ENCODE measurements at regions not wholly inside any gene's neighbourhood (a gene's known extent, or its start where the extent isn't known, plus 50 kb on each side); places are given as distances from the start of the nearest gene placed in this dataset.

DNA sequence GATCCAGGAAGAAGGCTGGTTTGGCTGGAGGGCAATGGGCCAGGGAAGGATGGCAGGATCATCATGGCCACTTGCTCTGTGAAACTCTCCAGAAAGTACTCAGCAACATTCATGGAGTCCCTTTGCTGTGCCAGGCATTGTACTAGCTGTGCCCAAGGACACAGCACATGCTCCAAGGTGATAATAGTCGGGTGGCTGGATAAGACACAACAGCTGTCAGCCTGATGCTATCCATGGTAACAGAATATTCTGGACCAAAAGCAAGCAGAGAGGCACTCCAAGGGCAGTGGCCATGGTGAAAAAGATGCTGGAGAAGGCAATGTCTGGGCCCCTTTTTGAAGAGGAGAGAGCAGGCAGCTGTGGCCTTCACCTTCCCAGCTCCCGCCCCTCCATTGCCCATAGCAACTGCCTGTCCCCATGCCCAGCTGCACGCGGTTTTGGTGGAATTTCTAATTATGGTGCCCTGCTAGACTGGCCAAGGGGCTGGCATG is 113.8 kb upstream of the CPEB4 start:
- no peak for DNase-seq
- Histone ChIP-seq H3K9me3 (no peaks in the 10 kb centered on the region), H3K4me1 (peaks cover 0 to 29% (median 8%) of the 10 kb centered on the region in 4 donors), H3K4me3 (no peak overlapping the region), H3K27me3 (no peaks in the 10 kb centered on the region), H3K36me3 (no peaks in the 10 kb centered on the region), H3K27ac (no peak overlapping the region)
- TF ChIP-seq EP300 (IDR thresholded peaks at IDR 0.05; ENCODE audit: low read depth) (no peak), CTCF (IDR thresholded peaks at IDR 0.05) (no peak), POLR2AphosphoS5 (IDR thresholded peaks at IDR 0.05) (no peak), POLR2A (IDR thresholded peaks at IDR 0.05) (no peak)
- in situ Hi-C loops (cut with MboI; ENCODE audit: low pct_ligation_motif_present in 1 of 4, low pct_unique_long_range_greater_than_20kb in 1 of 4, low sequenced_read_pairs in 3 of 4) (no loop called here), intact Hi-C loops (cut with DNase I; ENCODE audit: low total_unique reads) (no loop called here)
- WGBS, 2 donors (ENCODE audit: low coverage in 1 of 2) = 89% methylated on average over 4 of the region's 4 CpGs; no CpG with 5 or more reads in 1 of the 2 donors

DNA sequence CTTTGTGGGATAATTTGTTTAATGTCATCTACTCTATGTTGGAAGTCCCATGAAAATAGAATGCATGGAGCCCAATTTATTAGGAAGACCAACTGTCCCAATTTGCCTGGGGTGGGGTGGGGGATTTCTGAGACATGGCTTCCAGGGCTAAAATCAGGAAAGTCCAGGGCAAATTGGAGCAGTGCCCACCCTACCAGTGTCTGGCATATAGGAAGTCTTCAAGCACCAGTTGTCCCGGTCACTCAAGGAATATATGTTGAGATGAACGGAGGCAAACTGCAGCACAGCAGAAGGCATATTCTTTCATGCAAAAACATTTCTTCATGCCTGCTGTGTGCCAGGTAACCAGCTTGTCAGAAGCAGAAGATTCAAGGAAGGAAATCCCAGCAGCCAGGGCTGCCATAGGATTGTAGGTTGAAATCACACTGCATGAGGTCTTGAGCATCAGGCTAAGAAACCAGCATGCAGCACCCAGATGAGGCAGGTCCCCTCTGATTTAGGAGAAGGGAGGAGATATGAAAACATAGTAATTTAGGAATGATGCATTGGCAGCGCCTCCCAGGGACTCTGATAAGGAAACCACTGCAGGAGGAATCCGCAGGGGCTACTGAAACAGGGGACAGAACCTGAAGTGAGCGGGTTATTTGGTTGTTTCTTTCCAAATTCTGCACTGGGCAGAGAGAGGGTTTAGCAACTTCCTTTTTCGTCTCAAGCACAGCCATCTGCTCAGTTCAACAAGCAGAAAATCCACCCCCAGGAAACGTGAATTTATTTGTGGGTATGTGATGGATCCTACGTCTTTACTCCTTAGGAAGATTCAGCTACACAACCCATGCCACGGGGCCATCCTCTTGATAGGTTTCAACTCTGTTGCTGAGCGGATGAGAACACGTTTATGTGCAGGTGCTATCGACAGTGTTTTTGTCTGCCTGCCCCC is 112.6 kb upstream of the CPEB4 start:
- WGBS, 2 donors (ENCODE audit: low coverage in 1 of 2) = 80 to 95% methylated on average over 6 to 12 of the region's 12 CpGs
- Histone ChIP-seq H3K4me3 (no peak overlapping the region), H3K27me3 (no peaks in the 10 kb centered on the region), H3K27ac (no peak overlapping the region), H3K36me3 (no peaks in the 10 kb centered on the region), H3K4me1 (peaks cover 0 to 29% (median 8%) of the 10 kb centered on the region in 4 donors), H3K9me3 (no peaks in the 10 kb centered on the region)
- TF ChIP-seq EP300 (IDR thresholded peaks at IDR 0.05; ENCODE audit: low read depth) = no peak
- TF ChIP-seq POLR2A (IDR thresholded peaks at IDR 0.05) = no peak
- TF ChIP-seq CTCF (IDR thresholded peaks at IDR 0.05) = no peak
- no peak for TF ChIP-seq POLR2AphosphoS5 (IDR thresholded peaks at IDR 0.05)
- in situ Hi-C loops (cut with MboI; ENCODE audit: low pct_ligation_motif_present in 1 of 4, low pct_unique_long_range_greater_than_20kb in 1 of 4, low sequenced_read_pairs in 3 of 4) (no loop called here), intact Hi-C loops (cut with DNase I; ENCODE audit: low total_unique reads) (no loop called here)
- DNase-seq = no peak

GRCh38 chr5:173777149-173777548 is 111.0 kb upstream of the CPEB4 start:
- intact Hi-C loops (cut with DNase I; ENCODE audit: low total_unique reads) = no loop called here

More at GRCh38 chr5:173777149-173777548, 111.0 kb upstream of the CPEB4 start:
- H3K27me3 ChIP-seq = no peaks in the 10 kb centered on the region
- WGBS, 2 donors (ENCODE audit: low coverage in 1 of 2) = 70 to 90% methylated on average over 2 to 3 of the region's 3 CpGs
- peaks cover under 1 to 20% (median 6%) of the 10 kb centered on the region in 4 donors for H3K4me1 ChIP-seq
- in situ Hi-C loops (cut with MboI; ENCODE audit: low pct_ligation_motif_present in 1 of 4, low pct_unique_long_range_greater_than_20kb in 1 of 4, low sequenced_read_pairs in 3 of 4) = no loop called here
- H3K36me3 ChIP-seq = no peaks in the 10 kb centered on the region
- no peak overlapping the region for H3K27ac ChIP-seq
- TF ChIP-seq EP300 (IDR thresholded peaks at IDR 0.05; ENCODE audit: low read depth) = no peak
- no peak for TF ChIP-seq POLR2A (IDR thresholded peaks at IDR 0.05)
- TF ChIP-seq CTCF (IDR thresholded peaks at IDR 0.05) = no peak
- TF ChIP-seq POLR2AphosphoS5 (IDR thresholded peaks at IDR 0.05) = no peak
- no peaks in the 10 kb centered on the region for H3K9me3 ChIP-seq
- H3K4me3 ChIP-seq = no peak overlapping the region
- DNase-seq = no peak

Measured in transverse colon (tissue), 4 donors.